HCT116 (cell line): ENCODE measurements at regions not wholly inside any gene's neighbourhood (a gene's known extent, or its start where the extent isn't known, plus 50 kb on each side); places are given as distances from the start of the nearest gene placed in this dataset.

ENCODE experiments used
- ATAC-seq: fragments of 200-7000 bp; cut with Tn5 transposase; 2 replicates; pipeline ENCODE4 v1.9.1; 2020; ENCODE audit warnings: mild to moderate bottlenecking, moderate library complexity
- BruUV-seq: library from RNA; stranded (reverse); fragments of 400-500 nt; replicated peaks from 2 replicates; lab custom pipeline; 2021; lab: Mats Ljungman, UMichigan
- CTCF ChIA-PET: fragments of 300-600 bp; sonication (Branson Sonifier 250); formaldehyde crosslinking; loops from one replicate; lab custom pipeline; 2021; ENCODE audit warnings: antibody characterized with exemption; lab: Charles Lee
- POLR2A ChIA-PET: fragments of 300-600, 350-600 bp; sonication (Branson Sonifier 250); formaldehyde crosslinking; loops from one replicate; lab custom pipeline; 2021; ENCODE audit warnings: antibody characterized with exemption; lab: Charles Lee
- RAD21 ChIA-PET, 2 experiments: fragments of 300-600 bp; sonication (Branson Sonifier 250); formaldehyde crosslinking; loops; one replicate each; lab custom pipeline; 2023; ENCODE audit warnings: low total read pairs in 2 of 2; ENCODE audit not compliant: uncharacterized antibody in 2 of 2, unreplicated experiment in 2 of 2, low non-redundant PET in 1 of 2; lab: Charles Lee
- DNase-seq: peaks from one replicate; pipeline ENCODE4 v3.0.0-alpha.2; 2010; ENCODE audit warnings: low read depth, low spot score
- H2AFZ ChIP-seq: fragments of 200-600 bp; shearing (Covaris generic), sonication (generic); 2 replicates; pipeline ENCODE4 v1.6.1; 2017; ENCODE audit warnings: low read depth, mixed run types, mixed read lengths, antibody characterized with exemption, low read length; ENCODE audit not compliant: poor library complexity, severe bottlenecking
- H3K27ac ChIP-seq: 2 replicates; pipeline ENCODE4 v1.5.1; 2012; ENCODE audit warnings: low read depth, low read length
- H3K27me3 ChIP-seq: fragments of 200-600 bp; sonication (generic); 2 replicates; pipeline ENCODE4 v1.6.1; 2016; ENCODE audit warnings: mixed run types, low read length, mixed read lengths; ENCODE audit not compliant: insufficient read depth
- H3K36me3 ChIP-seq, 2 experiments: fragments of 200-500 bp in 1 of 2; fragments of 200-600 bp in 1 of 2; sonication (Bioruptor generic) in 1 of 2; sonication (generic) in 1 of 2; 2 replicates each; pipeline versions ENCODE4 v1.5.1 to v1.6.1; 2014 to 2016; ENCODE audit warnings: low read length in 2 of 2, inconsistent platforms in 1 of 2, mixed read lengths in 1 of 2, mixed run types in 1 of 2; ENCODE audit not compliant: insufficient read depth in 2 of 2, control insufficient read depth in 1 of 2
- H3K4me1 ChIP-seq, 2 experiments: fragments of 200-600 bp in 1 of 2; sonication (generic) in 1 of 2; 2 replicates each; pipeline versions ENCODE4 v1.5.1 to v1.6.1; 2012 to 2017; ENCODE audit warnings: low read length in 2 of 2, inconsistent platforms in 1 of 2, mild to moderate bottlenecking in 1 of 2, mixed read lengths in 1 of 2, mixed run types in 1 of 2, moderate library complexity in 1 of 2; ENCODE audit not compliant: insufficient read depth in 2 of 2, control insufficient read depth in 1 of 2
- H3K4me2 ChIP-seq: fragments of 200-600 bp; sonication (generic); 2 replicates; pipeline ENCODE4 v1.6.1; 2017; ENCODE audit warnings: mixed run types, low read length, mixed read lengths
- H3K4me3 ChIP-seq, 2 experiments: fragments of 200-600 bp in 1 of 2; sonication (generic) in 1 of 2; replicated peaks in 1 of 2; 2 replicates each; pipeline ENCODE4 v1.5.1; 2011 to 2016; ENCODE audit warnings: low read length in 2 of 2, control low read depth in 1 of 2, low read depth in 1 of 2, mild to moderate bottlenecking in 1 of 2, mixed read lengths in 1 of 2, mixed run types in 1 of 2
- H3K79me2 ChIP-seq: fragments of 200-600 bp; sonication (generic); 2 replicates; pipeline ENCODE4 v1.6.1; 2017; ENCODE audit warnings: mild to moderate bottlenecking, mixed run types, low read length, moderate library complexity, mixed read lengths; ENCODE audit not compliant: insufficient read depth
- H3K9ac ChIP-seq: fragments of 200-600 bp; sonication (generic); 2 replicates; pipeline ENCODE4 v1.6.1; 2016; ENCODE audit warnings: low read length, mixed read lengths
- H3K9me2 ChIP-seq: fragments of 200-600 bp; sonication (generic), shearing (Covaris generic); 2 replicates; pipeline ENCODE4 v1.6.1; 2017; ENCODE audit warnings: mixed run types, mild to moderate bottlenecking, moderate library complexity; ENCODE audit not compliant: insufficient read depth
- H3K9me3 ChIP-seq, 2 experiments: fragments of 200-500 bp in 1 of 2; fragments of 200-600 bp in 1 of 2; sonication (Bioruptor generic) in 1 of 2; sonication (generic) in 1 of 2; 2 replicates each; pipeline ENCODE4 v1.6.1; 2014 to 2017; ENCODE audit warnings: low read length in 2 of 2, mixed read lengths in 2 of 2, inconsistent platforms in 1 of 2, low read depth in 1 of 2, mild to moderate bottlenecking in 1 of 2, mixed run types in 1 of 2, moderate library complexity in 1 of 2; ENCODE audit not compliant: control insufficient read depth in 1 of 2, insufficient read depth in 1 of 2
- H4K20me1 ChIP-seq: fragments of 200-600 bp; sonication (generic), shearing (Covaris generic); 2 replicates; pipeline ENCODE4 v1.6.1; 2017; ENCODE audit warnings: mixed run types, mild to moderate bottlenecking, moderate library complexity; ENCODE audit not compliant: insufficient read depth
- EZH2 ChIP-seq: fragments of 200-600 bp; sonication (generic); IDR thresholded peaks from 2 replicates; pipeline ENCODE4 v1.6.1; 2017; ENCODE audit warnings: antibody characterized with exemption, mixed run types
- ZFX ChIP-seq: fragments of 450-650 bp; IDR thresholded peaks from 2 replicates; pipeline ENCODE4 v1.6.1; 2017
- intact Hi-C: fragments of 100-400 bp; cut with micrococcal nuclease; formaldehyde crosslinking; loops from 2 replicates; pipeline ENCODE4 v1.10.0; 2022
- TF ChIP-seq, protein P1 (sequence below): IDR thresholded peaks from 2 replicates; pipeline ENCODE4 v1.6.1; 2012

DNA sequence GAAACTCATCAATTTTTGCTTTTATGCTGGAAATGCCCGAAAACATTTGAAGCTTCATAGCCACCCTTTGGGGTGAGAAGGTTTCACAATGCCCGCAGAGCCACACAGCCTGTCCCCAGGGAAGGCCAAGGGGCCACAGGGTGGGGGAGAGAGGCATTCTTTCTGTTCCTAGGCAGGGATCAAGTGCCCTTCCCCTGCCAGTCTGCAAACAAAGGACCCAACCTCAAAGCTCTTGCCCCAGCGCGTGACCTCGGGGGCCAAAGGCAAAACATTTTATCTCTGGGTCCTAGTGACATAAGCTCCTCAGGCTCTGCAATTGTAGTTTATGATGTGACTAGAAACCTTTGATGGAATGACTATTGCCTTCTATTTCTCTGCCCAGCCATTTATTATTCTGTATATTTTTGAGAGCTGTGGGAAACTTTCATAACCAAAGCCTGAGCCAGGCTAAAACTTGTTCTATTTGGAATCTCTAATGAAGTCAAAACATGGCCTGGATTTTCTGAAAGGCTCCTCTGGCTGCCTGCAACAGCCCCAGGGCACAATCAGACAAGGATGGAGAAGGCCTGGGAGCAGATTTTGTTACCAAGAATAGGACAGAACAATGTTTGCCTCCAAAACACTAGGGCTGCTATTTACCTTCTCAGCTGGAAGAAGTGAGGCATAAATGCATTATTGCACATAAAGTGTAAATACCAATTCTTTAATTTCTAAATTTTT, 137.2 kb upstream of the KCTD1 start:
- POLR2A ChIA-PET: no interaction called here
- RAD21 ChIA-PET: no interaction called here
- Histone ChIP-seq H3K9me3 (no peaks in the 10 kb centered on the region), H3K4me2 (no peak overlapping the region), H3K9me2 (no peaks in the 10 kb centered on the region), H3K27ac (no peak overlapping the region), H3K9ac (no peak overlapping the region), H3K27me3 (peaks cover 31% of the 10 kb centered on the region), H3K36me3 (no peaks in the 10 kb centered on the region), H3K4me3 (no peak overlapping the region), H3K4me1 (no peaks in the 10 kb centered on the region), H2AFZ (no peak overlapping the region), H3K79me2 (no peaks in the 10 kb centered on the region), H4K20me1 (no peaks in the 10 kb centered on the region)
- TF ChIP-seq, protein P1, sequence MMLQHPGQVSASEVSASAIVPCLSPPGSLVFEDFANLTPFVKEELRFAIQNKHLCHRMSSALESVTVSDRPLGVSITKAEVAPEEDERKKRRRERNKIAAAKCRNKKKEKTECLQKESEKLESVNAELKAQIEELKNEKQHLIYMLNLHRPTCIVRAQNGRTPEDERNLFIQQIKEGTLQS: no peak
- DNase-seq (no peak), ATAC-seq (no peak)
- BruUV-seq: no TSS peak
- CTCF ChIA-PET: no interaction called here
- intact Hi-C loops: no loop called here

DNA sequence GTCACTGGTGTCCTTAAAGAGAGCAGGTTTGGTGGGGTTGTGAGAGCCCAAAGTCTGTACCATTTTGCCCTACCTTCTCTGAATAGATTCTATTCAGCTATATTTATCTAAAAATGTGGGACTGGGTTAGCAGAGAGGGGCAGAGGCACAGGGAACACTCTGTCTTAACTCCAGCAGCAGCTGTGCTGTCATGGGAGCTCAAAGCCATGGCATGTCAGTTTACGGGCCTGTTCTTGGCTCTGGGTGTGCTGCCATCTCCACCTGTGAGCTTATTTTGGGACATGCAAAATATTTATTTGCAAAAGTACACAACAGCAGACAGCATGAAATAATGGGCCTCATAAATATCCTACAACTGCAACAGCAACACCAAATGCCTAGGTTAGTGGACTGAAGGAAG, 129.6 kb upstream of the KCTD1 start:
- Histone ChIP-seq H3K27ac (no peak overlapping the region), H3K9me2 (no peaks in the 10 kb centered on the region), H3K9me3 (no peaks in the 10 kb centered on the region), H3K4me1 (no peaks in the 10 kb centered on the region), H3K9ac (no peak overlapping the region), H3K79me2 (no peaks in the 10 kb centered on the region), H2AFZ (no peak overlapping the region), H4K20me1 (no peaks in the 10 kb centered on the region), H3K36me3 (no peaks in the 10 kb centered on the region), H3K27me3 (peaks cover 39% of the 10 kb centered on the region), H3K4me2 (no peak overlapping the region), H3K4me3 (no peak overlapping the region)
- intact Hi-C loops: no loop called here
- CTCF ChIA-PET: no interaction called here
- TF ChIP-seq EZH2 (no peak), ZFX (no peak)
- no peak for DNase-seq
- no TSS peak for BruUV-seq
- no peak for ATAC-seq
- POLR2A ChIA-PET: no interaction called here
- RAD21 ChIA-PET: no interaction called here
